ENCODE measurements at regions not wholly inside any gene's neighbourhood (a gene's known extent, or its start where the extent isn't known, plus 50 kb on each side); places are given as distances from the start of the nearest gene placed in this dataset.

DNA sequence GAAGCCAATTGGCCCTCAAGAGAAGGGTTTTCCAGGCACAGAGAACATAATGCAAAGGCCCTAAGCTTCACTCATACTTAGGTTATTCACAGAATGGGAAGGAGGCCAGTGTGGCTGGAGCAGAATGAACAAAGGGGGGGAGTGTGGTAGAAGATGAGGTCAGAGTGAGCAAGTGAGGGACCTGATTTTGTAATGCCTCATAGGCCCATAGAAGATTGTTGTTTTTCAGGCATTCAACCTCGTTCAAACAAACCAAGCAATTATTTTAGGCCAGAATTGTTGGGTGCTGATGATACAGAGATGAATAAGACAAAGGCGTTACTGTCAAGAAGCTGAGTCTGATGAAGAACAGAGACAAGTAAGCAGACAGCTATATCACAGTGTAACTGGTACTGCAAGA lies 54.5 kb upstream of the RAP1A start:
- peak; percentile 87 for ATAC-seq
- TF ChIP-seq TCF4 (CRISPR knock-in tag; IDR thresholded peaks at IDR 0.05; ENCODE audit: borderline replicate concordance) (no peak), ZC3H10 (CRISPR knock-in tag; IDR thresholded peaks at IDR 0.05) (no peak), ZFP3 (CRISPR knock-in tag; IDR thresholded peaks at IDR 0.05) (no peak), TOX (CRISPR knock-in tag; IDR thresholded peaks at IDR 0.05; ENCODE audit: borderline replicate concordance) (no peak), CREB5 (CRISPR knock-in tag; IDR thresholded peaks at IDR 0.05; ENCODE audit: low read depth) (no peak), ARNTL (CRISPR knock-in tag; IDR thresholded peaks at IDR 0.05; ENCODE audit: borderline replicate concordance, low read depth) (no peak), PPARA (CRISPR knock-in tag; IDR thresholded peaks at IDR 0.05; ENCODE audit: borderline replicate concordance) (no peak), ZNF565 (CRISPR knock-in tag; conservative IDR thresholded peaks at IDR 0.05; ENCODE audit: low read depth) (no peak), ISL1 (CRISPR knock-in tag; IDR thresholded peaks at IDR 0.05) (peak; percentile 18; the same call in 1 of the 2 replicates)

- no peak for ATAC-seq
- TF ChIP-seq, protein P1, sequence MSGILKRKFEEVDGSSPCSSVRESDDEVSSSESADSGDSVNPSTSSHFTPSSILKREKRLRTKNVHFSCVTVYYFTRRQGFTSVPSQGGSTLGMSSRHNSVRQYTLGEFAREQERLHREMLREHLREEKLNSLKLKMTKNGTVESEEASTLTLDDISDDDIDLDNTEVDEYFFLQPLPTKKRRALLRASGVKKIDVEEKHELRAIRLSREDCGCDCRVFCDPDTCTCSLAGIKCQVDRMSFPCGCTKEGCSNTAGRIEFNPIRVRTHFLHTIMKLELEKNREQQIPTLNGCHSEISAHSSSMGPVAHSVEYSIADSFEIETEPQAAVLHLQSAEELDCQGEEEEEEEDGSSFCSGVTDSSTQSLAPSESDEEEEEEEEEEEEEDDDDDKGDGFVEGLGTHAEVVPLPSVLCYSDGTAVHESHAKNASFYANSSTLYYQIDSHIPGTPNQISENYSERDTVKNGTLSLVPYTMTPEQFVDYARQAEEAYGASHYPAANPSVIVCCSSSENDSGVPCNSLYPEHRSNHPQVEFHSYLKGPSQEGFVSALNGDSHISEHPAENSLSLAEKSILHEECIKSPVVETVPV (CRISPR knock-in tag; IDR thresholded peaks at IDR 0.05), result no peak
- TF ChIP-seq BACH2 (CRISPR knock-in tag; IDR thresholded peaks at IDR 0.05; ENCODE audit: borderline replicate concordance) (no peak), ZFP30 (CRISPR knock-in tag; IDR thresholded peaks at IDR 0.05) (no peak), TOX (CRISPR knock-in tag; IDR thresholded peaks at IDR 0.05; ENCODE audit: borderline replicate concordance) (no peak), ESRRG (CRISPR knock-in tag; IDR thresholded peaks at IDR 0.05) (no peak), RARB (CRISPR knock-in tag; IDR thresholded peaks at IDR 0.05) (no peak), GLIS3 (CRISPR knock-in tag; IDR thresholded peaks at IDR 0.05) (no peak), PPARA (CRISPR knock-in tag; IDR thresholded peaks at IDR 0.05; ENCODE audit: borderline replicate concordance) (no peak), TSHZ2 (CRISPR knock-in tag; IDR thresholded peaks at IDR 0.05) (no peak), ZNF565 (CRISPR knock-in tag; conservative IDR thresholded peaks at IDR 0.05; ENCODE audit: low read depth) (no peak), PATZ1 (CRISPR knock-in tag; IDR thresholded peaks at IDR 0.05; ENCODE audit: borderline replicate concordance) (no peak), ZFP3 (CRISPR knock-in tag; IDR thresholded peaks at IDR 0.05) (no peak)
These were observed 53.6 kb upstream of the RAP1A start for GRCh38 chr1:111565968-111566367.

- no peak for ATAC-seq
- no peak for TF ChIP-seq PPARA (CRISPR knock-in tag; IDR thresholded peaks at IDR 0.05; ENCODE audit: borderline replicate concordance)
- no peak for TF ChIP-seq GLIS3 (CRISPR knock-in tag; IDR thresholded peaks at IDR 0.05)
- TF ChIP-seq, protein P1 (CRISPR knock-in tag; IDR thresholded peaks at IDR 0.05), result no peak
- no peak for TF ChIP-seq ZC3H10 (CRISPR knock-in tag; IDR thresholded peaks at IDR 0.05)
- no peak for TF ChIP-seq ZFP3 (CRISPR knock-in tag; IDR thresholded peaks at IDR 0.05)
- TF ChIP-seq SNAI2 (CRISPR knock-in tag; IDR thresholded peaks at IDR 0.05), result no peak
- TF ChIP-seq TCF4 (CRISPR knock-in tag; IDR thresholded peaks at IDR 0.05; ENCODE audit: borderline replicate concordance), result no peak
- no peak for TF ChIP-seq TOX (CRISPR knock-in tag; IDR thresholded peaks at IDR 0.05; ENCODE audit: borderline replicate concordance)
- no peak for TF ChIP-seq POU6F1 (CRISPR knock-in tag; IDR thresholded peaks at IDR 0.05; ENCODE audit: borderline replicate concordance, low read depth)
- TF ChIP-seq ZNF8 (CRISPR knock-in tag; IDR thresholded peaks at IDR 0.05), result no peak
- no peak for TF ChIP-seq ZNF70 (CRISPR knock-in tag; IDR thresholded peaks at IDR 0.05)
- no peak for TF ChIP-seq PATZ1 (CRISPR knock-in tag; IDR thresholded peaks at IDR 0.05; ENCODE audit: borderline replicate concordance)
These were observed 51.4 kb upstream of the RAP1A start for GRCh38 chr1:111568160-111568647.
